Breast epithelium (tissue), 3 donors: ENCODE measurements at regions not wholly inside any gene's neighbourhood (a gene's known extent, or its start where the extent isn't known, plus 50 kb on each side); places are given as distances from the start of the nearest gene placed in this dataset.

ENCODE experiments used
- POLR2A ChIP-seq: fragments of 450-650 bp; IDR thresholded peaks from one replicate; pipeline ENCODE4 v1.6.1; 2016; ENCODE audit warnings: antibody characterized with exemption, mild to moderate bottlenecking, moderate library complexity
- TF ChIP-seq, protein P1 (sequence below), 3 donors: fragments of 450-650 bp; IDR thresholded peaks; one replicate each; pipeline ENCODE4 v1.5.1; 2016 to 2017; ENCODE audit warnings: antibody characterized with exemption in 3 of 3, mild to moderate bottlenecking in 3 of 3, moderate library complexity in 3 of 3

DNA sequence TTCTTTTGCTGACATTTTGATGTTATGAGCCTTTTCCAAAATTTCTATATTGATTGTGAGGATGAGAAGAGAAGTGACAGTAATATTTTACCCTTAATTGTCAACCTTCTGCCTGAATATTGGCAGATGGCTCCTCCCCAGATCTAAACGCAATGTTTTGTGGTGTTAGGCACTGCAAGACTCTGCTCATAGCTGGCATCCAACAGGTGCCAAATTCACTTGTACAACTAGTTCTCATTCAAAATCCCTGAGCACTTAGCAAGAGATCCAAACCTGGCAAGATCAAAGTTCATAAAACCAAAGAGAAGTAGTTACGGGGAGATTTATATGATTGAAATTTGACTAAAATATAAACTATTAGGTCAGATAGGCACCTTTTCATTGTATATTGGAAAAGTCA, 901.7 kb upstream of the INTU start:
- TF ChIP-seq, protein P1, sequence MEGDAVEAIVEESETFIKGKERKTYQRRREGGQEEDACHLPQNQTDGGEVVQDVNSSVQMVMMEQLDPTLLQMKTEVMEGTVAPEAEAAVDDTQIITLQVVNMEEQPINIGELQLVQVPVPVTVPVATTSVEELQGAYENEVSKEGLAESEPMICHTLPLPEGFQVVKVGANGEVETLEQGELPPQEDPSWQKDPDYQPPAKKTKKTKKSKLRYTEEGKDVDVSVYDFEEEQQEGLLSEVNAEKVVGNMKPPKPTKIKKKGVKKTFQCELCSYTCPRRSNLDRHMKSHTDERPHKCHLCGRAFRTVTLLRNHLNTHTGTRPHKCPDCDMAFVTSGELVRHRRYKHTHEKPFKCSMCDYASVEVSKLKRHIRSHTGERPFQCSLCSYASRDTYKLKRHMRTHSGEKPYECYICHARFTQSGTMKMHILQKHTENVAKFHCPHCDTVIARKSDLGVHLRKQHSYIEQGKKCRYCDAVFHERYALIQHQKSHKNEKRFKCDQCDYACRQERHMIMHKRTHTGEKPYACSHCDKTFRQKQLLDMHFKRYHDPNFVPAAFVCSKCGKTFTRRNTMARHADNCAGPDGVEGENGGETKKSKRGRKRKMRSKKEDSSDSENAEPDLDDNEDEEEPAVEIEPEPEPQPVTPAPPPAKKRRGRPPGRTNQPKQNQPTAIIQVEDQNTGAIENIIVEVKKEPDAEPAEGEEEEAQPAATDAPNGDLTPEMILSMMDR (IDR thresholded peaks at IDR 0.05), result no peak
- TF ChIP-seq POLR2A, result no peak
